Panc1 (cell line): ENCODE measurements at regions not wholly inside any gene's neighbourhood (a gene's known extent, or its start where the extent isn't known, plus 50 kb on each side); places are given as distances from the start of the nearest gene placed in this dataset.

Source experiments
- ATAC-seq: fragments of 200-7000 bp; cut with Tn5 transposase; 2 replicates; pipeline ENCODE4 v1.9.1; 2020; ENCODE audit warnings: mild to moderate bottlenecking, moderate library complexity
- BruUV-seq: library from RNA; stranded (reverse); fragments of 400-500 nt; replicated peaks from 2 replicates; lab custom pipeline; 2021; lab: Mats Ljungman, UMichigan
- CTCF ChIA-PET: fragments of 300-600 bp; sonication (Branson Sonifier 250); formaldehyde crosslinking; loops from one replicate; lab custom pipeline; 2022; ENCODE audit warnings: antibody characterized with exemption; lab: Charles Lee
- POLR2A ChIA-PET: fragments of 300-600 bp; sonication (Branson Sonifier 250); formaldehyde crosslinking; loops from one replicate; lab custom pipeline; 2022; ENCODE audit warnings: antibody characterized with exemption; lab: Charles Lee
- DNase-seq: peaks from one replicate; pipeline ENCODE4 v3.0.0-alpha.2; 2010; ENCODE audit warnings: low read depth, low spot score
- H3K27ac ChIP-seq: 2 replicates; pipeline ENCODE4 v1.5.1; 2011; ENCODE audit warnings: mild to moderate bottlenecking, low read length, inconsistent platforms
- H3K27me3 ChIP-seq: fragments of 200-500 bp; sonication (Bioruptor generic); 2 replicates; pipeline ENCODE4 v1.6.0; 2014; ENCODE audit warnings: low read length, inconsistent platforms; ENCODE audit not compliant: control insufficient read depth, insufficient read depth
- H3K36me3 ChIP-seq: fragments of 200-500 bp; sonication (Bioruptor generic); 2 replicates; pipeline ENCODE4 v1.5.1; 2014; ENCODE audit warnings: inconsistent platforms, mild to moderate bottlenecking, low read length, moderate library complexity; ENCODE audit not compliant: control insufficient read depth, insufficient read depth
- H3K4me1 ChIP-seq: 2 replicates; pipeline ENCODE4 v1.5.1; 2011; ENCODE audit warnings: inconsistent platforms, mild to moderate bottlenecking, low read length, moderate library complexity; ENCODE audit not compliant: control insufficient read depth, insufficient read depth
- H3K4me3 ChIP-seq, 2 experiments: 2 replicates each; pipeline ENCODE4 v1.5.1; 2011 to 2012; ENCODE audit warnings: low read depth in 2 of 2, low read length in 2 of 2, mild to moderate bottlenecking in 2 of 2, inconsistent platforms in 1 of 2, moderate library complexity in 1 of 2
- H3K9me3 ChIP-seq: fragments of 200-500 bp; sonication (Bioruptor generic); 2 replicates; pipeline ENCODE4 v1.5.1; 2014; ENCODE audit warnings: low read depth, mild to moderate bottlenecking, inconsistent platforms, low read length, moderate library complexity; ENCODE audit not compliant: control insufficient read depth, insufficient read depth
- POLR2AphosphoS5 ChIP-seq: IDR thresholded peaks from 2 replicates; pipeline ENCODE4 v1.6.1; 2012; ENCODE audit warnings: mild to moderate bottlenecking, low read depth, low read length, moderate library complexity
- SIN3A ChIP-seq: IDR thresholded peaks from 2 replicates; pipeline ENCODE4 v1.6.1; 2012; ENCODE audit warnings: low read depth, mild to moderate bottlenecking, low read length, moderate library complexity, borderline replicate concordance; ENCODE audit not compliant: insufficient read depth
- TCF7L2 ChIP-seq: IDR thresholded peaks from 2 replicates; pipeline ENCODE4 v1.6.1; 2011; ENCODE audit warnings: mild to moderate bottlenecking, low read depth, low read length, inconsistent platforms
- in situ Hi-C: cut with HindIII; loops from 2 replicates; pipeline ENCODE4 v1.10.0; 2016; ENCODE audit warnings: low sequenced_read_pairs, low pct_unique_long_range_greater_than_20kb
- intact Hi-C: fragments of 100-400 bp; cut with micrococcal nuclease; formaldehyde crosslinking; loops from one replicate; pipeline ENCODE4 v1.10.0; 2022; ENCODE audit not compliant: unreplicated experiment
- TF ChIP-seq, protein P1 (sequence below), 2 experiments: IDR thresholded peaks; 2 replicates each; pipeline ENCODE4 v1.6.1; 2011 to 2012; ENCODE audit warnings: low read depth in 2 of 2, control low read depth in 1 of 2, low read length in 1 of 2, mild to moderate bottlenecking in 1 of 2, moderate library complexity in 1 of 2; ENCODE audit not compliant: insufficient read depth in 1 of 2
- TF ChIP-seq, protein P2 (sequence below): fragments of 450-650 bp; IDR thresholded peaks from 2 replicates; pipeline ENCODE4 v1.5.1; 2017; ENCODE audit warnings: mild to moderate bottlenecking

GRCh38 chr4:3688018-3688998 is 77.9 kb upstream of the ADRA2C start:
- H3K27me3 ChIP-seq: no peaks in the 10 kb centered on the region
- no peak overlapping the region for H3K4me3 ChIP-seq
- CTCF ChIA-PET: no interaction called here
- no peaks in the 10 kb centered on the region for H3K9me3 ChIP-seq
- POLR2A ChIA-PET: no interaction called here
- intact Hi-C loops: no loop called here
- ATAC-seq (no peak), DNase-seq (no peak)
- H3K27ac ChIP-seq: no peak overlapping the region
- no peaks in the 10 kb centered on the region for H3K4me1 ChIP-seq
- no peaks in the 10 kb centered on the region for H3K36me3 ChIP-seq
- TF ChIP-seq, protein P1, sequence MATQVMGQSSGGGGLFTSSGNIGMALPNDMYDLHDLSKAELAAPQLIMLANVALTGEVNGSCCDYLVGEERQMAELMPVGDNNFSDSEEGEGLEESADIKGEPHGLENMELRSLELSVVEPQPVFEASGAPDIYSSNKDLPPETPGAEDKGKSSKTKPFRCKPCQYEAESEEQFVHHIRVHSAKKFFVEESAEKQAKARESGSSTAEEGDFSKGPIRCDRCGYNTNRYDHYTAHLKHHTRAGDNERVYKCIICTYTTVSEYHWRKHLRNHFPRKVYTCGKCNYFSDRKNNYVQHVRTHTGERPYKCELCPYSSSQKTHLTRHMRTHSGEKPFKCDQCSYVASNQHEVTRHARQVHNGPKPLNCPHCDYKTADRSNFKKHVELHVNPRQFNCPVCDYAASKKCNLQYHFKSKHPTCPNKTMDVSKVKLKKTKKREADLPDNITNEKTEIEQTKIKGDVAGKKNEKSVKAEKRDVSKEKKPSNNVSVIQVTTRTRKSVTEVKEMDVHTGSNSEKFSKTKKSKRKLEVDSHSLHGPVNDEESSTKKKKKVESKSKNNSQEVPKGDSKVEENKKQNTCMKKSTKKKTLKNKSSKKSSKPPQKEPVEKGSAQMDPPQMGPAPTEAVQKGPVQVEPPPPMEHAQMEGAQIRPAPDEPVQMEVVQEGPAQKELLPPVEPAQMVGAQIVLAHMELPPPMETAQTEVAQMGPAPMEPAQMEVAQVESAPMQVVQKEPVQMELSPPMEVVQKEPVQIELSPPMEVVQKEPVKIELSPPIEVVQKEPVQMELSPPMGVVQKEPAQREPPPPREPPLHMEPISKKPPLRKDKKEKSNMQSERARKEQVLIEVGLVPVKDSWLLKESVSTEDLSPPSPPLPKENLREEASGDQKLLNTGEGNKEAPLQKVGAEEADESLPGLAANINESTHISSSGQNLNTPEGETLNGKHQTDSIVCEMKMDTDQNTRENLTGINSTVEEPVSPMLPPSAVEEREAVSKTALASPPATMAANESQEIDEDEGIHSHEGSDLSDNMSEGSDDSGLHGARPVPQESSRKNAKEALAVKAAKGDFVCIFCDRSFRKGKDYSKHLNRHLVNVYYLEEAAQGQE (IDR thresholded peaks at IDR 0.05; ENCODE audit: insufficient read depth in 1 of 2, low read depth in 2 of 2, low read length in 1 of 2): no peak
- TF ChIP-seq POLR2AphosphoS5 (no peak), SIN3A (no peak), TCF7L2 (no peak)
- TF ChIP-seq, protein P2, sequence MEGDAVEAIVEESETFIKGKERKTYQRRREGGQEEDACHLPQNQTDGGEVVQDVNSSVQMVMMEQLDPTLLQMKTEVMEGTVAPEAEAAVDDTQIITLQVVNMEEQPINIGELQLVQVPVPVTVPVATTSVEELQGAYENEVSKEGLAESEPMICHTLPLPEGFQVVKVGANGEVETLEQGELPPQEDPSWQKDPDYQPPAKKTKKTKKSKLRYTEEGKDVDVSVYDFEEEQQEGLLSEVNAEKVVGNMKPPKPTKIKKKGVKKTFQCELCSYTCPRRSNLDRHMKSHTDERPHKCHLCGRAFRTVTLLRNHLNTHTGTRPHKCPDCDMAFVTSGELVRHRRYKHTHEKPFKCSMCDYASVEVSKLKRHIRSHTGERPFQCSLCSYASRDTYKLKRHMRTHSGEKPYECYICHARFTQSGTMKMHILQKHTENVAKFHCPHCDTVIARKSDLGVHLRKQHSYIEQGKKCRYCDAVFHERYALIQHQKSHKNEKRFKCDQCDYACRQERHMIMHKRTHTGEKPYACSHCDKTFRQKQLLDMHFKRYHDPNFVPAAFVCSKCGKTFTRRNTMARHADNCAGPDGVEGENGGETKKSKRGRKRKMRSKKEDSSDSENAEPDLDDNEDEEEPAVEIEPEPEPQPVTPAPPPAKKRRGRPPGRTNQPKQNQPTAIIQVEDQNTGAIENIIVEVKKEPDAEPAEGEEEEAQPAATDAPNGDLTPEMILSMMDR: no peak
- BruUV-seq: no TSS peak
- in situ Hi-C loops: no loop called here

- DNase-seq: no peak
- ChIA-PET POLR2A (no interaction called here), CTCF (no interaction called here)
- TF ChIP-seq SIN3A (no peak), POLR2AphosphoS5 (no peak), TCF7L2 (no peak)
- TF ChIP-seq, protein P1 (IDR thresholded peaks at IDR 0.05; ENCODE audit: insufficient read depth in 1 of 2, low read depth in 2 of 2, low read length in 1 of 2): no peak
- TF ChIP-seq, protein P2: no peak
- no peak for ATAC-seq
- no TSS peak for BruUV-seq
- H3K4me1 ChIP-seq: no peaks in the 10 kb centered on the region
- no peaks in the 10 kb centered on the region for H3K9me3 ChIP-seq
- in situ Hi-C loops (no loop called here), intact Hi-C loops (no loop called here)
- no peaks in the 10 kb centered on the region for H3K27me3 ChIP-seq
- no peak overlapping the region for H3K27ac ChIP-seq
- H3K36me3 ChIP-seq: no peaks in the 10 kb centered on the region
- no peak overlapping the region for H3K4me3 ChIP-seq
Measured at GRCh38 chr4:3687538-3687937, 78.6 kb upstream of the ADRA2C start.
